H1 (cell line): ENCODE measurements at regions not wholly inside any gene's neighbourhood (a gene's known extent, or its start where the extent isn't known, plus 50 kb on each side); places are given as distances from the start of the nearest gene placed in this dataset.

ENCODE experiments used
- CTCF ChIA-PET: fragments of 300-600 bp; sonication (Branson Sonifier 250); formaldehyde crosslinking; loops from one replicate; lab custom pipeline; 2021; ENCODE audit not compliant: partially characterized antibody; lab: Charles Lee
- POLR2A ChIA-PET: fragments of 300-600 bp; sonication (Branson Sonifier 250); formaldehyde crosslinking; loops from one replicate; lab custom pipeline; 2021; ENCODE audit warnings: inconsistent platforms; ENCODE audit not compliant: partially characterized antibody; lab: Charles Lee
- DNase-seq, 2 experiments: peaks; one replicate each; pipeline versions ENCODE4 v3.0.0 to v3.0.0-alpha.2; 2010 to 2022; ENCODE audit warnings: low spot score in 2 of 2, low read depth in 1 of 2, mixed read lengths in 1 of 2
- FAIRE-seq: peaks from 2 replicates; lab custom pipeline; 2011; peaks lifted over from hg19 to GRCh38; lab: Jason Lieb, UNC
- H2AFZ ChIP-seq: 2 replicates; pipeline ENCODE4 v1.8.1; 2012; ENCODE audit warnings: low read length, inconsistent platforms
- H2AK5ac ChIP-seq: 2 replicates; pipeline ENCODE4 v1.6.1; 2013; ENCODE audit warnings: low read depth, low read length
- H2BK120ac ChIP-seq: replicated peaks from 2 replicates; pipeline ENCODE3; 2013; ENCODE audit warnings: low read depth, low read length, inconsistent platforms
- H2BK12ac ChIP-seq: 2 replicates; pipeline ENCODE4 v1.6.1; 2013; ENCODE audit warnings: low read depth, low read length
- H2BK15ac ChIP-seq: 2 replicates; pipeline ENCODE4 v1.6.1; 2013; ENCODE audit warnings: low read length
- H2BK20ac ChIP-seq: 2 replicates; pipeline ENCODE4 v1.6.1; 2013; ENCODE audit warnings: low read length
- H2BK5ac ChIP-seq: 2 replicates; pipeline ENCODE4 v1.6.1; 2013; ENCODE audit warnings: low read depth, low read length
- H3K14ac ChIP-seq: 2 replicates; pipeline ENCODE4 v1.6.1; 2013; ENCODE audit warnings: inconsistent platforms; ENCODE audit not compliant: insufficient read length
- H3K18ac ChIP-seq: 2 replicates; pipeline ENCODE4 v1.6.1; 2013; ENCODE audit warnings: low read length; ENCODE audit errors: extremely low read depth
- H3K23ac ChIP-seq: 2 replicates; pipeline ENCODE4 v1.6.1; 2013; ENCODE audit warnings: inconsistent platforms; ENCODE audit not compliant: insufficient read length
- H3K23me2 ChIP-seq: 2 replicates; pipeline ENCODE4 v1.6.1; 2013; ENCODE audit warnings: low read depth, low read length
- H3K27ac ChIP-seq: 2 replicates; pipeline ENCODE4 v1.6.1; 2011; ENCODE audit warnings: low read depth, low read length, inconsistent platforms
- H3K27me3 ChIP-seq, 4 experiments: replicated peaks in 1 of 4; 1 replicate in 1 of 4; 2 replicates in 3 of 4; pipeline versions ENCODE4 v1.6.1 to v1.8.1; 2011 to 2013; ENCODE audit warnings: low read length in 3 of 4, mild to moderate bottlenecking in 3 of 4, inconsistent platforms in 2 of 4, mixed read lengths in 2 of 4, moderate library complexity in 1 of 4; ENCODE audit not compliant: control insufficient read depth in 3 of 4, insufficient read depth in 3 of 4; ENCODE audit errors: extremely low read depth in 1 of 4
- H3K36me3 ChIP-seq, 4 experiments: 2 replicates each; pipeline versions ENCODE4 v1.6.1 to v1.8.1; 2011 to 2013; ENCODE audit warnings: mild to moderate bottlenecking in 4 of 4, low read length in 3 of 4, moderate library complexity in 2 of 4, control low read depth in 1 of 4, inconsistent platforms in 1 of 4; ENCODE audit not compliant: insufficient read depth in 4 of 4, control insufficient read depth in 2 of 4
- H3K4ac ChIP-seq: replicated peaks from 2 replicates; pipeline ENCODE3; 2013; ENCODE audit warnings: low read length, low read depth, mixed read lengths, inconsistent platforms; ENCODE audit not compliant: insufficient read length
- H3K4me1 ChIP-seq, 4 experiments: replicated peaks in 1 of 4; 1 replicate in 1 of 4; 2 replicates in 3 of 4; pipeline versions ENCODE4 v1.6.1 to v1.8.1; 2011 to 2013; ENCODE audit warnings: low read length in 3 of 4, inconsistent platforms in 2 of 4, mixed read lengths in 1 of 4; ENCODE audit not compliant: insufficient read depth in 4 of 4, control insufficient read depth in 3 of 4
- H3K4me2 ChIP-seq, 2 experiments: 2 replicates each; pipeline versions ENCODE4 v1.6.1 to v1.8.1; 2011 to 2013; ENCODE audit warnings: low read depth in 2 of 2, low read length in 2 of 2, control low read depth in 1 of 2, inconsistent platforms in 1 of 2, mild to moderate bottlenecking in 1 of 2; ENCODE audit not compliant: insufficient read depth in 1 of 2
- H3K4me3 ChIP-seq, 4 experiments: fragments of 200-600, 300-600 bp in 1 of 4; sonication (generic), shearing (Covaris generic), sonication (Bioruptor Twin) in 1 of 4; 2 replicates each; pipeline versions ENCODE4 v1.5.1 to v1.8.1; 2011 to 2016; ENCODE audit warnings: low read length in 4 of 4, low read depth in 3 of 4, control low read depth in 2 of 4, inconsistent platforms in 2 of 4, mild to moderate bottlenecking in 2 of 4, mixed read lengths in 1 of 4, moderate library complexity in 1 of 4; ENCODE audit not compliant: insufficient read depth in 2 of 4; ENCODE audit errors: extremely low read depth in 1 of 4
- H3K56ac ChIP-seq: replicated peaks from 2 replicates; pipeline ENCODE3; 2013; ENCODE audit warnings: low read depth, mild to moderate bottlenecking, mixed read lengths, low read length, inconsistent platforms; ENCODE audit not compliant: insufficient read length
- H3K79me1 ChIP-seq: 2 replicates; pipeline ENCODE4 v1.6.1; 2013; ENCODE audit warnings: low read depth, low read length, control low read depth
- H3K79me2 ChIP-seq, 2 experiments: 2 replicates each; pipeline versions ENCODE4 v1.6.1 to v1.8.1; 2012 to 2013; ENCODE audit warnings: low read length in 2 of 2, mild to moderate bottlenecking in 2 of 2, inconsistent platforms in 1 of 2; ENCODE audit not compliant: insufficient read depth in 2 of 2, control insufficient read depth in 1 of 2
- H3K9ac ChIP-seq, 4 experiments: replicated peaks in 1 of 4; 1 replicate in 1 of 4; 2 replicates in 3 of 4; pipeline versions ENCODE4 v1.6.1 to v1.8.1; 2011 to 2013; ENCODE audit warnings: low read depth in 3 of 4, low read length in 3 of 4, control low read depth in 2 of 4, mild to moderate bottlenecking in 2 of 4, moderate library complexity in 2 of 4, inconsistent platforms in 1 of 4; ENCODE audit errors: extremely low read depth in 1 of 4
- H3K9me3 ChIP-seq, 2 experiments: 2 replicates each; pipeline versions ENCODE4 v1.6.1 to v1.8.1; 2012 to 2013; ENCODE audit warnings: mild to moderate bottlenecking in 2 of 2, moderate library complexity in 2 of 2, control low read depth in 1 of 2, inconsistent platforms in 1 of 2, low read depth in 1 of 2, low read length in 1 of 2, mixed read lengths in 1 of 2; ENCODE audit not compliant: insufficient read depth in 2 of 2
- H4K20me1 ChIP-seq, 2 experiments: replicated peaks in 1 of 2; 2 replicates each; pipeline versions ENCODE3 to v1.8.1; 2011 to 2013; ENCODE audit warnings: inconsistent platforms in 2 of 2, low read length in 2 of 2, mild to moderate bottlenecking in 1 of 2; ENCODE audit not compliant: insufficient read depth in 2 of 2, control insufficient read depth in 1 of 2
- H4K5ac ChIP-seq: 2 replicates; pipeline ENCODE4 v1.6.1; 2013; ENCODE audit warnings: low read length, low read depth, mixed read lengths, inconsistent platforms; ENCODE audit not compliant: insufficient read length
- H4K8ac ChIP-seq: 2 replicates; pipeline ENCODE4 v1.8.0; 2013; ENCODE audit warnings: mild to moderate bottlenecking, moderate library complexity, low read length, inconsistent platforms; ENCODE audit not compliant: insufficient read depth; ENCODE audit errors: extremely low read depth
- H4K91ac ChIP-seq: replicated peaks from 2 replicates; pipeline ENCODE3; 2013; ENCODE audit warnings: low read length, mixed read lengths, inconsistent platforms; ENCODE audit not compliant: insufficient read length
- ATF3 ChIP-seq: IDR thresholded peaks from 2 replicates; pipeline ENCODE4 v1.6.1; 2011; ENCODE audit warnings: low read depth, mild to moderate bottlenecking, low read length; ENCODE audit not compliant: insufficient read depth
- CEBPB ChIP-seq: IDR thresholded peaks from 2 replicates; pipeline ENCODE4 v1.6.1; 2012; ENCODE audit warnings: low read depth, low read length
- EGR1 ChIP-seq: IDR thresholded peaks from 2 replicates; pipeline ENCODE4 v1.6.1; 2011; ENCODE audit warnings: low read depth, low read length, borderline replicate concordance
- GABPA ChIP-seq: IDR thresholded peaks from 2 replicates; pipeline ENCODE4 v1.6.1; 2011; ENCODE audit warnings: mild to moderate bottlenecking, low read length, moderate library complexity, borderline replicate concordance; ENCODE audit not compliant: insufficient read depth
- HDAC6 ChIP-seq: IDR thresholded peaks from one replicate; pipeline ENCODE4 v1.7.1; 2012; ENCODE audit warnings: low read depth, mild to moderate bottlenecking, inconsistent platforms, low read length, moderate library complexity
- KDM1A ChIP-seq: fragments of 200-600, 300-600 bp; sonication (generic); IDR thresholded peaks from 2 replicates; pipeline ENCODE4 v1.7.1; 2016; ENCODE audit warnings: mild to moderate bottlenecking, low read length, borderline replicate concordance
- NANOG ChIP-seq: IDR thresholded peaks from 2 replicates; pipeline ENCODE4 v1.6.1; 2011; ENCODE audit warnings: low read length, low read depth, mild to moderate bottlenecking, inconsistent platforms; ENCODE audit not compliant: insufficient read depth, poor library complexity, severe bottlenecking
- POLR2A ChIP-seq, 2 experiments: IDR thresholded peaks; 1 replicate in 1 of 2; 2 replicates in 1 of 2; pipeline ENCODE4 v1.6.1; 2011; ENCODE audit warnings: low read depth in 2 of 2, low read length in 2 of 2, mild to moderate bottlenecking in 2 of 2; ENCODE audit errors: control extremely low read depth in 1 of 2
- TAF1 ChIP-seq: IDR thresholded peaks from 2 replicates; pipeline ENCODE4 v1.6.1; 2011; ENCODE audit warnings: mild to moderate bottlenecking, low read depth, low read length
- TBP ChIP-seq: IDR thresholded peaks from 2 replicates; pipeline ENCODE4 v1.6.1; 2011; ENCODE audit warnings: low read depth, low read length, improper control_type of control experiment
- ZNF274 ChIP-seq: IDR thresholded peaks from 2 replicates; pipeline ENCODE4 v1.7.0; 2012; ENCODE audit warnings: low read length, borderline replicate concordance; ENCODE audit errors: extremely low read depth
- WGBS, 2 experiments: shearing (Covaris generic) in 1 of 2; methylation state at CpG; one replicate each; pipeline versions ENCODE4 v1.1.6 to v1.1.7; 2013 to 2015; ENCODE audit warnings: low lambda C conversion rate in 2 of 2, mixed read lengths in 2 of 2, inconsistent platforms in 1 of 2, low coverage in 1 of 2, missing lambda C conversion rate in 1 of 2; ENCODE audit not compliant: insufficient replicate concordance in 2 of 2, insufficient coverage in 1 of 2, insufficient read length in 1 of 2; ENCODE audit errors: extremely low coverage in 1 of 2, missing lambda C conversion rate in 1 of 2; 5-methylcytosine and 5-hydroxymethylcytosine counted together

- Histone ChIP-seq H2AK5ac (no peak overlapping the region), H3K18ac (no peak overlapping the region), H2BK12ac (no peak overlapping the region), H3K27me3 (no peaks in the 10 kb centered on the region), H2BK120ac (no peak overlapping the region), H3K9me3 (no peaks in the 10 kb centered on the region), H3K23ac (no peak overlapping the region)
- 95% methylated on average over 3 of the region's 3 CpGs; no CpG with 5 or more reads in 1 of the 2 experiments for WGBS, 2 experiments
- TF ChIP-seq HDAC6 = no peak
- TF ChIP-seq CEBPB = no peak
- TF ChIP-seq GABPA = no peak
- TF ChIP-seq NANOG = no peak
- TF ChIP-seq ATF3 = no peak
- no peak for TF ChIP-seq KDM1A
- no peak for TF ChIP-seq TBP
- no peak for TF ChIP-seq ZNF274
- no peak for TF ChIP-seq TAF1
- TF ChIP-seq POLR2A (IDR thresholded peaks at IDR 0.05; ENCODE audit: control extremely low read depth in 1 of 2, low read depth in 2 of 2, low read length in 2 of 2) = no peak
- TF ChIP-seq EGR1 = no peak
- TF ChIP-seq, all 59 proteins: peak for 0
- no peak overlapping the region for H3K9ac ChIP-seq
- no peaks in the 10 kb centered on the region for H3K79me2 ChIP-seq
- H3K4ac ChIP-seq = no peak overlapping the region
- H3K23me2 ChIP-seq = no peaks in the 10 kb centered on the region
- H4K91ac ChIP-seq = no peak overlapping the region
- no peak overlapping the region for H3K27ac ChIP-seq
- no peak overlapping the region for H2AFZ ChIP-seq
- H4K5ac ChIP-seq = no peak overlapping the region
- no peak overlapping the region for H3K56ac ChIP-seq
- H3K4me2 ChIP-seq = no peak overlapping the region
- ChIA-PET POLR2A (no interaction called here), CTCF (no interaction called here)
- no peaks in the 10 kb centered on the region for H3K36me3 ChIP-seq
- no peaks in the 10 kb centered on the region for H4K20me1 ChIP-seq
- H3K79me1 ChIP-seq = no peaks in the 10 kb centered on the region
- FAIRE-seq (no peak), DNase-seq (no peak)
- H2BK20ac ChIP-seq = no peak overlapping the region
- no peak overlapping the region for H2BK15ac ChIP-seq
- no peak overlapping the region for H2BK5ac ChIP-seq
- H4K8ac ChIP-seq = no peak overlapping the region
- no peaks in the 10 kb centered on the region for H3K4me1 ChIP-seq
- H3K14ac ChIP-seq = no peak overlapping the region
- H3K4me3 ChIP-seq = no peak overlapping the region
Observed at GRCh38 chr10:28190196-28190595, 112.7 kb downstream of the MPP7 start.
